GM10248 (cell line): ENCODE measurements at regions not wholly inside any gene's neighbourhood (a gene's known extent, or its start where the extent isn't known, plus 50 kb on each side); places are given as distances from the start of the nearest gene placed in this dataset.

Source experiments
- CTCF ChIA-PET: fragments of 300-600 bp; sonication (Branson Sonifier 250); formaldehyde crosslinking; extraction: SDS; loops from one replicate; lab custom pipeline; 2021; ENCODE audit warnings: antibody characterized with exemption; lab: Yijun Ruan, JAX
- POLR2A ChIA-PET: fragments of 350-650 bp; sonication (Branson Sonifier 250); formaldehyde crosslinking; extraction: SDS; loops from one replicate; lab custom pipeline; 2020; ENCODE audit warnings: antibody characterized with exemption; lab: Yijun Ruan, JAX
- DNase-seq: peaks from one replicate; pipeline ENCODE4 v3.0.0; 2012; ENCODE audit errors: extremely low spot score
- TF ChIP-seq, protein P1 (sequence below): IDR thresholded peaks from 2 replicates; pipeline ENCODE4 v1.5.1; 2012; ENCODE audit warnings: mild to moderate bottlenecking, low read depth; ENCODE audit errors: extremely low read depth, missing control alignments, control extremely low read depth

DNA sequence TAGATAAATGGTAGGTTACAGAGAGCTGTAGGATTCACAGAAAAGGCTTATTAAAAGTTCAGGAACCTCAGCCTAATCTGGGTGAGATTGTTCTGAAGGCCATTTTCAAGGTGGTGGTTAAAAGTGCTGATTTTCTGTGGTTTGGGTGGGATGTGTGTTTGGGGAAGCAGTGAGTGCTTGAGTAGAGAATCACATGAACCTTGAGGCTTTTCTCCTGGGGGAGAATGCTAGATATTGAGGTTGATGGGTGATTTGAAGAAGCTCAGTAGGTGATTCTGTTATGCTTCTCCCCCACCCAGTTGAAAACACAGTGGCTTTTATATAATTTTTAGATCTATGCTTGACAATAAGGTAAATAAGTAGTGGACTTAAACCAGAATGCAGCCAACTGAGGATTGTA, 420.9 kb downstream of the PCNX1 start:
- peak; percentile 33 for DNase-seq
- POLR2A ChIA-PET = no interaction called here
- TF ChIP-seq, protein P1, sequence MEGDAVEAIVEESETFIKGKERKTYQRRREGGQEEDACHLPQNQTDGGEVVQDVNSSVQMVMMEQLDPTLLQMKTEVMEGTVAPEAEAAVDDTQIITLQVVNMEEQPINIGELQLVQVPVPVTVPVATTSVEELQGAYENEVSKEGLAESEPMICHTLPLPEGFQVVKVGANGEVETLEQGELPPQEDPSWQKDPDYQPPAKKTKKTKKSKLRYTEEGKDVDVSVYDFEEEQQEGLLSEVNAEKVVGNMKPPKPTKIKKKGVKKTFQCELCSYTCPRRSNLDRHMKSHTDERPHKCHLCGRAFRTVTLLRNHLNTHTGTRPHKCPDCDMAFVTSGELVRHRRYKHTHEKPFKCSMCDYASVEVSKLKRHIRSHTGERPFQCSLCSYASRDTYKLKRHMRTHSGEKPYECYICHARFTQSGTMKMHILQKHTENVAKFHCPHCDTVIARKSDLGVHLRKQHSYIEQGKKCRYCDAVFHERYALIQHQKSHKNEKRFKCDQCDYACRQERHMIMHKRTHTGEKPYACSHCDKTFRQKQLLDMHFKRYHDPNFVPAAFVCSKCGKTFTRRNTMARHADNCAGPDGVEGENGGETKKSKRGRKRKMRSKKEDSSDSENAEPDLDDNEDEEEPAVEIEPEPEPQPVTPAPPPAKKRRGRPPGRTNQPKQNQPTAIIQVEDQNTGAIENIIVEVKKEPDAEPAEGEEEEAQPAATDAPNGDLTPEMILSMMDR = no peak
- CTCF ChIA-PET = interaction anchor here (1.3 kb wide), 1 partner anchor 251 kb away, joined by 3 read pairs; no protein-coding TSS in a partner anchor

GRCh38 chr14:71328954-71329353, 421.7 kb downstream of the PCNX1 start:
- TF ChIP-seq, protein P1 = no peak
- no peak for DNase-seq
- CTCF ChIA-PET = no interaction called here
- POLR2A ChIA-PET = no interaction called here

- DNase-seq = no peak
- POLR2A ChIA-PET = no interaction called here
- CTCF ChIA-PET = no interaction called here
- TF ChIP-seq, protein P1 = no peak
Observed at GRCh38 chr14:71331403-71331802, 424.1 kb downstream of the PCNX1 start.

GRCh38 chr14:71332476-71332875, 425.2 kb downstream of the PCNX1 start:
- no peak for DNase-seq
- ChIA-PET CTCF (interaction anchor here (0.7 to 2.9 kb wide), 3 partner anchors 10 to 262 kb away, joined by 3 to 11 read pairs (median 3); no protein-coding TSS in a partner anchor), POLR2A (no interaction called here)
- TF ChIP-seq, protein P1 = no peak

- ChIA-PET POLR2A (no interaction called here), CTCF (interaction anchor here (1.2 to 2.9 kb wide), 3 partner anchors 9 to 12 kb away, joined by 3 to 11 read pairs (median 5); no protein-coding TSS in a partner anchor)
- DNase-seq = no peak
- TF ChIP-seq, protein P1 = no peak
Observed at GRCh38 chr14:71333705-71334104, 426.4 kb downstream of the PCNX1 start.

GRCh38 chr14:71336489-71337192, 429.4 kb downstream of the PCNX1 start:
- ChIA-PET POLR2A (no interaction called here), CTCF (no interaction called here)
- no peak for DNase-seq
- TF ChIP-seq, protein P1 = no peak
